Spleen (tissue), 11 donors: ENCODE measurements at regions not wholly inside any gene's neighbourhood (a gene's known extent, or its start where the extent isn't known, plus 50 kb on each side); places are given as distances from the start of the nearest gene placed in this dataset.

Source experiments
- DNase-seq: peaks from one replicate; pipeline ENCODE4 v3.0.0-alpha.2; 2020
- H3K27ac ChIP-seq, 8 donors: fragments of 200-600 bp; sonication (generic) in 7 of 8; 1 replicate in 4 of 8; 2 replicates in 4 of 8; pipeline versions ENCODE4 v1.5.0 to v1.8.0; 2016 to 2021; ENCODE audit warnings: inconsistent platforms in 4 of 8, mild to moderate bottlenecking in 4 of 8, moderate library complexity in 1 of 8
- H3K27me3 ChIP-seq, 7 donors: fragments of 200-600 bp; sonication (generic) in 6 of 7; replicated peaks in 1 of 7; 1 replicate in 4 of 7; 2 replicates in 3 of 7; pipeline versions ENCODE4 v1.5.0 to v1.8.0; 2016 to 2021; ENCODE audit warnings: inconsistent platforms in 3 of 7, mild to moderate bottlenecking in 1 of 7
- H3K36me3 ChIP-seq, 6 donors: fragments of 200-600 bp; sonication (generic) in 5 of 6; 1 replicate in 4 of 6; 2 replicates in 2 of 6; pipeline versions ENCODE4 v1.5.0 to v1.8.0; 2016 to 2021; ENCODE audit warnings: inconsistent platforms in 2 of 6
- H3K4me1 ChIP-seq, 6 donors: fragments of 200-600 bp; sonication (generic) in 5 of 6; 1 replicate in 3 of 6; 2 replicates in 3 of 6; pipeline versions ENCODE4 v1.5.0 to v1.8.0; 2016 to 2021; ENCODE audit warnings: inconsistent platforms in 3 of 6
- H3K4me3 ChIP-seq, 8 donors: fragments of 200-600 bp; sonication (generic) in 7 of 8; 1 replicate in 4 of 8; 2 replicates in 4 of 8; pipeline versions ENCODE4 v1.5.0 to v1.8.0; 2016 to 2021; ENCODE audit warnings: inconsistent platforms in 4 of 8, mild to moderate bottlenecking in 4 of 8, moderate library complexity in 2 of 8
- H3K9me3 ChIP-seq, 8 donors: fragments of 200-600 bp; sonication (generic) in 7 of 8; 1 replicate in 4 of 8; 2 replicates in 4 of 8; pipeline versions ENCODE4 v1.5.0 to v1.8.0; 2016 to 2021; ENCODE audit warnings: inconsistent platforms in 4 of 8
- CTCF ChIP-seq, 11 experiments: fragments of 200-600 bp in 7 of 11; fragments of 450-650 bp in 4 of 11; sonication (generic) in 4 of 11; IDR thresholded peaks in 8 of 11; conservative IDR thresholded peaks in 3 of 11; 1 replicate in 7 of 11; 2 replicates in 4 of 11; pipeline versions ENCODE4 v1.4.0 to v1.8.0; 2016 to 2021; ENCODE audit warnings: antibody characterized with exemption in 11 of 11, inconsistent platforms in 4 of 11, mild to moderate bottlenecking in 1 of 11
- POLR2A ChIP-seq, 3 donors: fragments of 450-650 bp; IDR thresholded peaks; one replicate each; pipeline ENCODE4 v1.5.1; 2017; ENCODE audit warnings: antibody characterized with exemption in 3 of 3, mild to moderate bottlenecking in 1 of 3
- POLR2AphosphoS5 ChIP-seq, 3 donors: sonication (generic); formaldehyde crosslinking; IDR thresholded peaks; one replicate each; pipeline ENCODE4 v1.5.1; 2017; ENCODE audit warnings: antibody characterized with exemption in 3 of 3
- WGBS, 5 donors: extraction: QIAGEN DNeasy Blood & Tissue Kit in 3 of 5; methylation state at CpG; one replicate each; pipeline versions ENCODE4 v1.1.5 to v1.1.7; 2013 to 2018; 5-methylcytosine and 5-hydroxymethylcytosine counted together
- intact Hi-C: fragments of 100-400 bp; cut with DNase I; formaldehyde crosslinking; loops from one replicate; pipeline ENCODE4 v1.15.0; 2023; ENCODE audit warnings: low total_unique reads
- donor health status: healthy with polysubstance abuse.
- donor health status: DM: no; HTN: no; CAD: no; lungs with moderate emphysema.
- donor health status: DM: no; HTN: no; CAD: no.
- donor health status: Bipolar disorder and iron deficiency.
- donor health status: healthy.
- donor health status: DM: no; HTN: no; CAD: no.
- donor health status: DM: yes; HTN: yes; CAD: no.

GRCh38 chr13:105168295-105168694 is 1367.2 kb downstream of the EFNB2 start:
- no peak for TF ChIP-seq POLR2A (IDR thresholded peaks at IDR 0.05)
- no peak for TF ChIP-seq CTCF (IDR thresholded peaks at IDR 0.05 in 8 of 11, conservative IDR thresholded peaks at IDR 0.05 in 3 of 11)
- no peak for TF ChIP-seq POLR2AphosphoS5 (IDR thresholded peaks at IDR 0.05)
- no peak overlapping the region for H3K4me3 ChIP-seq
- no peak overlapping the region for H3K27ac ChIP-seq
- no peaks in the 10 kb centered on the region for H3K4me1 ChIP-seq
- peaks cover 0 to 13% (median 0%) of the 10 kb centered on the region in 8 donors for H3K9me3 ChIP-seq
- intact Hi-C loops, result no loop called here
- no peaks in the 10 kb centered on the region for H3K36me3 ChIP-seq
- 66 to 88% (median 81%) methylated on average over 1 of the region's 1 CpG for WGBS, 5 donors
- H3K27me3 ChIP-seq, result no peaks in the 10 kb centered on the region
- DNase-seq, result no peak

- intact Hi-C loops, result no loop called here
- TF ChIP-seq POLR2AphosphoS5 (IDR thresholded peaks at IDR 0.05), result no peak
- no peak for TF ChIP-seq CTCF (IDR thresholded peaks at IDR 0.05 in 8 of 11, conservative IDR thresholded peaks at IDR 0.05 in 3 of 11)
- TF ChIP-seq POLR2A (IDR thresholded peaks at IDR 0.05), result no peak
- 64 to 93% (median 90%) methylated on average over 1 of the region's 1 CpG for WGBS, 5 donors
These were observed 1368.1 kb downstream of the EFNB2 start for GRCh38 chr13:105167385-105167784.

GRCh38 chr13:105165449-105166125 is 1369.9 kb downstream of the EFNB2 start:
- intact Hi-C loops, result no loop called here
- peaks cover 0 to 2% (median 0%) of the 10 kb centered on the region in 8 donors for H3K9me3 ChIP-seq
- WGBS, 5 donors, result 68 to 80% (median 71%) methylated on average over 2 of the region's 2 CpGs
- no peak for DNase-seq
- H3K4me3 ChIP-seq, result no peak overlapping the region
- no peak overlapping the region for H3K27ac ChIP-seq
- no peaks in the 10 kb centered on the region for H3K27me3 ChIP-seq
- no peak for TF ChIP-seq CTCF (IDR thresholded peaks at IDR 0.05 in 8 of 11, conservative IDR thresholded peaks at IDR 0.05 in 3 of 11)
- no peak for TF ChIP-seq POLR2AphosphoS5 (IDR thresholded peaks at IDR 0.05)
- TF ChIP-seq POLR2A (IDR thresholded peaks at IDR 0.05), result no peak
- no peaks in the 10 kb centered on the region for H3K36me3 ChIP-seq
- H3K4me1 ChIP-seq, result no peaks in the 10 kb centered on the region

More at GRCh38 chr13:105167385-105167784, 1368.1 kb downstream of the EFNB2 start:
- Histone ChIP-seq H3K4me3 (no peak overlapping the region), H3K4me1 (no peaks in the 10 kb centered on the region), H3K36me3 (no peaks in the 10 kb centered on the region), H3K27ac (no peak overlapping the region), H3K9me3 (peaks cover 0 to 13% (median 0%) of the 10 kb centered on the region in 8 donors), H3K27me3 (no peaks in the 10 kb centered on the region)
- no peak for DNase-seq

GRCh38 chr13:105159841-105160240 is 1375.6 kb downstream of the EFNB2 start:
- Histone ChIP-seq H3K4me1 (no peaks in the 10 kb centered on the region), H3K27me3 (no peaks in the 10 kb centered on the region), H3K9me3 (no peaks in the 10 kb centered on the region), H3K27ac (no peak overlapping the region), H3K4me3 (no peak overlapping the region), H3K36me3 (no peaks in the 10 kb centered on the region)
- TF ChIP-seq CTCF (IDR thresholded peaks at IDR 0.05 in 8 of 11, conservative IDR thresholded peaks at IDR 0.05 in 3 of 11) (no peak), POLR2A (IDR thresholded peaks at IDR 0.05) (no peak), POLR2AphosphoS5 (IDR thresholded peaks at IDR 0.05) (no peak)
- no peak for DNase-seq
- 30 to 54% (median 34%) methylated on average over 1 of the region's 1 CpG for WGBS, 5 donors
- intact Hi-C loops, result no loop called here
